BJ (cell line): ENCODE measurements at regions not wholly inside any gene's neighbourhood (a gene's known extent, or its start where the extent isn't known, plus 50 kb on each side); places are given as distances from the start of the nearest gene placed in this dataset.

Source experiments
- CTCF ChIA-PET: fragments of 350-600 bp; formaldehyde crosslinking; extraction: SDS; loops from one replicate; lab custom pipeline; 2021; ENCODE audit warnings: antibody characterized with exemption, inconsistent platforms; lab: Yijun Ruan, JAX
- POLR2A ChIA-PET: fragments of 300-600 bp; sonication (Branson Sonifier 250); formaldehyde crosslinking; extraction: SDS; loops from one replicate; lab custom pipeline; 2021; ENCODE audit warnings: antibody characterized with exemption; lab: Charles Lee
- DNase-seq: peaks from one replicate; pipeline ENCODE4 v3.0.0-alpha.2; 2011; ENCODE audit warnings: low read depth
- H3K27me3 ChIP-seq: 2 replicates; pipeline ENCODE4 v1.6.0; 2011; ENCODE audit warnings: low read length; ENCODE audit not compliant: control insufficient read depth, insufficient read depth
- H3K36me3 ChIP-seq: 2 replicates; pipeline ENCODE4 v1.5.1; 2011; ENCODE audit warnings: low read length; ENCODE audit not compliant: control insufficient read depth, insufficient read depth
- H3K4me3 ChIP-seq: 2 replicates; pipeline ENCODE4 v1.5.1; 2011; ENCODE audit warnings: low read depth, mild to moderate bottlenecking, control low read depth, low read length
- CTCF ChIP-seq: IDR thresholded peaks from 2 replicates; pipeline ENCODE4 v1.5.1; 2011; ENCODE audit warnings: low read depth, mild to moderate bottlenecking, control low read depth, inconsistent platforms, low read length, moderate library complexity; ENCODE audit not compliant: insufficient read depth

GRCh38 chr5:174542471-174542870, 181.9 kb upstream of the MSX2 start:
- TF ChIP-seq CTCF: no peak
- no peak for DNase-seq
- Histone ChIP-seq H3K27me3 (no peaks in the 10 kb centered on the region), H3K36me3 (no peaks in the 10 kb centered on the region), H3K4me3 (no peak overlapping the region)
- CTCF ChIA-PET: no interaction called here
- POLR2A ChIA-PET: no interaction called here

GRCh38 chr5:174545926-174546325, 178.5 kb upstream of the MSX2 start:
- Histone ChIP-seq H3K4me3 (no peak overlapping the region), H3K36me3 (no peaks in the 10 kb centered on the region), H3K27me3 (no peaks in the 10 kb centered on the region)
- TF ChIP-seq CTCF: no peak
- DNase-seq: no peak
- POLR2A ChIA-PET: no interaction called here
- CTCF ChIA-PET: no interaction called here

GRCh38 chr5:174547814-174548213, 176.6 kb upstream of the MSX2 start:
- POLR2A ChIA-PET: no interaction called here
- H3K36me3 ChIP-seq: no peaks in the 10 kb centered on the region
- DNase-seq: no peak
- H3K27me3 ChIP-seq: no peaks in the 10 kb centered on the region
- no peak for TF ChIP-seq CTCF
- H3K4me3 ChIP-seq: no peak overlapping the region
- CTCF ChIA-PET: no interaction called here

GRCh38 chr5:174549254-174549653, 175.1 kb upstream of the MSX2 start:
- CTCF ChIA-PET: interaction anchor here (1.7 kb wide), 1 partner anchor 23 kb away, joined by 4 read pairs; no protein-coding TSS in a partner anchor
- TF ChIP-seq CTCF: no peak
- H3K27me3 ChIP-seq: no peaks in the 10 kb centered on the region
- no peak for DNase-seq
- POLR2A ChIA-PET: no interaction called here
- no peak overlapping the region for H3K4me3 ChIP-seq
- no peaks in the 10 kb centered on the region for H3K36me3 ChIP-seq

- no peak for DNase-seq
- no peak overlapping the region for H3K4me3 ChIP-seq
- ChIA-PET POLR2A (no interaction called here), CTCF (interaction anchor here (1.7 kb wide), 1 partner anchor 23 kb away, joined by 4 read pairs; no protein-coding TSS in a partner anchor)
- H3K36me3 ChIP-seq: no peaks in the 10 kb centered on the region
- no peak for TF ChIP-seq CTCF
- H3K27me3 ChIP-seq: no peaks in the 10 kb centered on the region
Observed at GRCh38 chr5:174550026-174550425, 174.4 kb upstream of the MSX2 start.
